ENCODE measurements at regions not wholly inside any gene's neighbourhood (a gene's known extent, or its start where the extent isn't known, plus 50 kb on each side); places are given as distances from the start of the nearest gene placed in this dataset.

DNA sequence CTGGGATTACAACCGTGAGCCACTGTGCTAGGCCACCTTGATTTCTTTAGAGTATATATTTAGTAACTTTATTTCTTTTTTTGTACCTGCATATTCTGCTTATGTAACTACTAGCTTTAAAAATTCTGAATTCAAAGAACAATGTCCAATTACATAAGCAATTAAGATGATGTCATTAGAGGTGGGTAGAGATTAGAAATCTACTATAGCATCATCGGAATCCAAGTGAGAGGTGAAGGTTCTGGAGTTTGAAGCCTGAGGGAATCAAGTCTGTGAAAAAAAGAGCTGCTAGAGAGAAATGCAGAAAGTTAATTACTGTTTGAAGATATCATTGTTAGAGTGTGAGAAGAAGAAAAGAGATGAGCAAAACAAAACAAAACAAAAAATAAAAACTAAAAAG lies 79.0 kb upstream of the ENPEP start:
- Histone ChIP-seq H3K36me3 (no peaks in the 10 kb centered on the region), H3K27me3 (no peaks in the 10 kb centered on the region), H3K9me3 (no peaks in the 10 kb centered on the region), H3K4me1 (no peaks in the 10 kb centered on the region), H3K27ac (no peak overlapping the region), H3K4me3 (no peak overlapping the region)
- no peak for TF ChIP-seq POLR2A (IDR thresholded peaks at IDR 0.05)
- TF ChIP-seq POLR2AphosphoS5 (IDR thresholded peaks at IDR 0.05): no peak
- TF ChIP-seq, protein P1, sequence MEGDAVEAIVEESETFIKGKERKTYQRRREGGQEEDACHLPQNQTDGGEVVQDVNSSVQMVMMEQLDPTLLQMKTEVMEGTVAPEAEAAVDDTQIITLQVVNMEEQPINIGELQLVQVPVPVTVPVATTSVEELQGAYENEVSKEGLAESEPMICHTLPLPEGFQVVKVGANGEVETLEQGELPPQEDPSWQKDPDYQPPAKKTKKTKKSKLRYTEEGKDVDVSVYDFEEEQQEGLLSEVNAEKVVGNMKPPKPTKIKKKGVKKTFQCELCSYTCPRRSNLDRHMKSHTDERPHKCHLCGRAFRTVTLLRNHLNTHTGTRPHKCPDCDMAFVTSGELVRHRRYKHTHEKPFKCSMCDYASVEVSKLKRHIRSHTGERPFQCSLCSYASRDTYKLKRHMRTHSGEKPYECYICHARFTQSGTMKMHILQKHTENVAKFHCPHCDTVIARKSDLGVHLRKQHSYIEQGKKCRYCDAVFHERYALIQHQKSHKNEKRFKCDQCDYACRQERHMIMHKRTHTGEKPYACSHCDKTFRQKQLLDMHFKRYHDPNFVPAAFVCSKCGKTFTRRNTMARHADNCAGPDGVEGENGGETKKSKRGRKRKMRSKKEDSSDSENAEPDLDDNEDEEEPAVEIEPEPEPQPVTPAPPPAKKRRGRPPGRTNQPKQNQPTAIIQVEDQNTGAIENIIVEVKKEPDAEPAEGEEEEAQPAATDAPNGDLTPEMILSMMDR (IDR thresholded peaks at IDR 0.05): no peak
- DNase-seq (ENCODE audit: low spot score in 2 of 2): no peak
- intact Hi-C loops (cut with DNase I; ENCODE audit: low total_unique reads): no loop called here

DNA sequence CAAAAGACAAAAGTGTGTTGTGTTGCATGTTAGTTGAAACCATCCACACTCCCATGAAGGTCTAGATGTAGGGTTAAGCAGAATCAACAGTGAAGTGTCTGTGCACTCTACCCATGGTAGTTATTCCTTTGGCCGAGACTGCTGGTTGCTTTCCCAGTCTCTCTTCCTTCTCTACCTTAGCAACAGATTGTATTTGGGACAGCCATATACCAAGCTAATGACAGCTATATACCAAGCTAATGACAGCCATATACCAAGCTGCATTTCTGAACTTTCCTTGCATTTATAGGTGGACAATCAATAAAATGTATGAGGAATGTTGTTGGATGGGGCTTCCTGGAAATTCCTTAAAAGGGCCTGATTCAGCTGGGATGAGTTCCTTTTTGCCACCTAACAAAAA lies 80.5 kb upstream of the ENPEP start:
- no peak overlapping the region for H3K27ac ChIP-seq
- H3K9me3 ChIP-seq: no peaks in the 10 kb centered on the region
- no peaks in the 10 kb centered on the region for H3K4me1 ChIP-seq
- no peak for DNase-seq (ENCODE audit: low spot score in 2 of 2)
- TF ChIP-seq, protein P1 (IDR thresholded peaks at IDR 0.05): no peak
- TF ChIP-seq POLR2A (IDR thresholded peaks at IDR 0.05) (no peak), POLR2AphosphoS5 (IDR thresholded peaks at IDR 0.05) (no peak)
- no peaks in the 10 kb centered on the region for H3K27me3 ChIP-seq
- no peaks in the 10 kb centered on the region for H3K36me3 ChIP-seq
- H3K4me3 ChIP-seq: no peak overlapping the region
- intact Hi-C loops (cut with DNase I; ENCODE audit: low total_unique reads): no loop called here

DNA sequence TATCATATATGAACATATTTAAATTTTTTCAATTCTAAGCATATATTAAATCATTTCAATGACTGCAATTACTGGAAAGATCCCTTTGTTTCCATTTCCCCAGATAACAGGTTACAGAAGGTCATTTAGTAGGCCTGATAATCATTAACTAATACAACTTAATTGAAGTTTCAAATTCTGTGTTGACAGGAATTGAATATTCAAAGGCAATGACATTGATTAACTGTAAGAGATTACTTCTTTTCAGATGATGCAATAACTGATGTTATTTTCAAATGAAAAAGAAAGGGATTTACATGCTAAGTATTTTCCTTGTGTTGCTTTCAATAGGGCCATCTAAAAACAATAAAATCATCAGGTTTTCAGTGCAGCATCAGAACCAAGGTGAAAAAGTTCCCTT lies 81.1 kb upstream of the ENPEP start:
- intact Hi-C loops (cut with DNase I; ENCODE audit: low total_unique reads): no loop called here
- no peak for TF ChIP-seq POLR2AphosphoS5 (IDR thresholded peaks at IDR 0.05)
- no peak for TF ChIP-seq POLR2A (IDR thresholded peaks at IDR 0.05)
- TF ChIP-seq, protein P1 (IDR thresholded peaks at IDR 0.05): no peak
- no peak overlapping the region for H3K27ac ChIP-seq

DNA sequence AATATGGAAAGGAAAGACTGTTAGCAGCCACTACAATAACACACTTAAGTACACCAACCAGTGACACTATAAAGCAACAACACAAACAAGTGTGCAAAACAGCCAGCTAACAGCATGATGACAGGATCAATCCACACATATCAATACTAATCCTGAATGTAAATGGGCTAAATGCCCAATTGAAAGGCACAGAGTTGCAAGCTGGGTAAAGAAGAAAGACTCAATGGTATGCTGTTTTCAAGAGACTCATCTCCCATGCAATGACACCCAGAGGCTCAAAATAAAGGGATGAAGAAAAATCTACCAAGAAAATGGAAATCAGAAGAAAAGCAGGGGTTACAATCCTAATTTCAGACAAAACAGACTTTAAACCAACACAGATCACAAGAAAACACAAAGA lies 94.2 kb upstream of the ENPEP start:
- Histone ChIP-seq H3K9me3 (peaks cover 0 to 25% of the 10 kb centered on the region in 2 donors), H3K4me1 (no peaks in the 10 kb centered on the region), H3K27me3 (no peaks in the 10 kb centered on the region), H3K27ac (no peak overlapping the region), H3K4me3 (no peak overlapping the region), H3K36me3 (no peaks in the 10 kb centered on the region)
- intact Hi-C loops (cut with DNase I; ENCODE audit: low total_unique reads): no loop called here
- DNase-seq (ENCODE audit: low spot score in 2 of 2): no peak
- TF ChIP-seq POLR2A (IDR thresholded peaks at IDR 0.05) (no peak), POLR2AphosphoS5 (IDR thresholded peaks at IDR 0.05) (no peak)
- TF ChIP-seq, protein P1 (IDR thresholded peaks at IDR 0.05): no peak

More for the DNA sequence above, 81.1 kb upstream of the ENPEP start:
- Histone ChIP-seq H3K9me3 (no peaks in the 10 kb centered on the region), H3K36me3 (no peaks in the 10 kb centered on the region), H3K4me3 (no peak overlapping the region), H3K27me3 (no peaks in the 10 kb centered on the region), H3K4me1 (no peaks in the 10 kb centered on the region)
- DNase-seq (ENCODE audit: low spot score in 2 of 2): no peak

DNA sequence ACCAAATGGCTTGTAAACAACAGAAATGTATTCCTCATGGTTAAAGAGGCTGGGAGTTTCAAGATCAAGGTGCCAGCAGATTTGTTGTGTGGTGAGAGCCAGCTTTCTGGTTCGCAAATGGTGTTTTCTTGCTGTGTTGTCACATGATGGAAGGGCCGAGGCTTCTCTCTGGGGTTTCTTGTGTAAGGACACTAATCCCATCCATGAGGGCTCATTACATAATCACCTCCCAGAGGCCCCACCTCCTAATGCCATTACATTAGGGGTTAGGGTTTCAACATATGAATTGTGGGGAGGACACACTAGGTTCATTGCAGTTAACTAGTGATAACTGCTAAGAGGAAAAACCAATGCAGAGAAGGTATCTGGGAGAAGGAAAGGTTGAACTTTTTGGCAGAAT lies 103.5 kb upstream of the ENPEP start:
- no peaks in the 10 kb centered on the region for H3K9me3 ChIP-seq
- H3K36me3 ChIP-seq: no peaks in the 10 kb centered on the region
- intact Hi-C loops (cut with DNase I; ENCODE audit: low total_unique reads): no loop called here
- no peaks in the 10 kb centered on the region for H3K4me1 ChIP-seq
- H3K27me3 ChIP-seq: no peaks in the 10 kb centered on the region
- TF ChIP-seq POLR2AphosphoS5 (IDR thresholded peaks at IDR 0.05): no peak
- DNase-seq (ENCODE audit: low spot score in 2 of 2): no peak
- H3K4me3 ChIP-seq: no peak overlapping the region
- H3K27ac ChIP-seq: no peak overlapping the region
